MG63 (cell line): ENCODE measurements at regions not wholly inside any gene's neighbourhood (a gene's known extent, or its start where the extent isn't known, plus 50 kb on each side); places are given as distances from the start of the nearest gene placed in this dataset.
"Not testable (repeated sequence)": the region's sequence is repeated elsewhere in the genome, so short reads cannot be mapped to it uniquely, and the experiment has no call there.

Source experiments
- DNase-seq: peaks from one replicate; pipeline ENCODE4 v3.0.0-alpha.2; 2020
- H3K27me3 ChIP-seq: fragments of 250-450 bp; sonication (Bioruptor Pico); 2 replicates; pipeline ENCODE4 v1.5.1; 2020; ENCODE audit warnings: mild to moderate bottlenecking, moderate library complexity
- H3K36me3 ChIP-seq: fragments of 250-450 bp; sonication (Bioruptor Pico); 2 replicates; pipeline ENCODE4 v1.5.1; 2020; ENCODE audit warnings: mild to moderate bottlenecking, moderate library complexity
- H3K4me3 ChIP-seq: fragments of 250-450 bp; sonication (Bioruptor Pico); 2 replicates; pipeline ENCODE4 v1.5.1; 2020; ENCODE audit warnings: mild to moderate bottlenecking, moderate library complexity
- H3K9me3 ChIP-seq: fragments of 250-450 bp; sonication (Bioruptor Pico); 2 replicates; pipeline ENCODE4 v1.5.1; 2020; ENCODE audit warnings: mild to moderate bottlenecking, moderate library complexity

DNA sequence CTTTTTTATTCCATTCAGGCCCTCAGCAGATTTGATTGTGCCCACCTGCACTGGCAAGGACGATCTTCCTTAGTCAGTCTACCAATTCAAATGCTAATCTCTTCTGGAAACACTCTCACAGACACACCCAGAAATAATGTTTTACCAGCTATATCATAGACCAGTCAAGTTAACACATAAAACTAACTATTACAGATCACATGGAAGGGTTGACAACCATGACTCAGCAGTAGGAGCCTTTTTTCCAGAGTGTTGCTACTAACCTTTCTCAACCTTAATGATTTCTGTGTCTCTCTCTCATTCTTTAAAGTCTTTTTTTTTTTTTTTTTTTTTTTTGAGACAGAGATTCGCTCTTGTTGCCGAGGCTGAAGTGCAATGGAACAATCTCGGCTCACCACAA lies 68.7 kb upstream of the KCNK12 start:
- DNase-seq: no peak
- Histone ChIP-seq H3K36me3 (no peaks in the 10 kb centered on the region), H3K4me3 (no peak overlapping the region), H3K27me3 (no peaks in the 10 kb centered on the region), H3K9me3 (no peaks in the 10 kb centered on the region)

DNA sequence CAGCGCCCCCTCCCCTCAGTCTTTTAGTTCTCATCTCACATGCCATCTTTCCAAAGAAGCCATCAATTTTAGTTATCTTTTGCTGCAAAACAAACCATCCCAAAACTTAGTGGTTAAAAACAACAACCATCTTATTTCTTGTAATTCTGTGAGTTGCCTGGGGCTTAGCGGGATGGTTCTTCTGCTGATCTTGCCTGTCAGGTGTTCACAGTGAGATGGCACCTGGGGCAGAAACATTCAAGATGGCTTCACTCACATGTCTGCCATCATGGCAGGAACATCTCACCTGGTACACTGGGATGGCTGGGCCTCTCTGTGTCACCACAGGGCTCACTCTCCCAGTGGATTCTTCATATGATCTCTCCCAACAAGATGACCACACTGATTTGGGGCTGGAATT lies 67.6 kb upstream of the KCNK12 start:
- H3K9me3 ChIP-seq: no peaks in the 10 kb centered on the region
- no peaks in the 10 kb centered on the region for H3K27me3 ChIP-seq
- no peak overlapping the region for H3K4me3 ChIP-seq
- H3K36me3 ChIP-seq: no peaks in the 10 kb centered on the region
- no peak for DNase-seq

DNA sequence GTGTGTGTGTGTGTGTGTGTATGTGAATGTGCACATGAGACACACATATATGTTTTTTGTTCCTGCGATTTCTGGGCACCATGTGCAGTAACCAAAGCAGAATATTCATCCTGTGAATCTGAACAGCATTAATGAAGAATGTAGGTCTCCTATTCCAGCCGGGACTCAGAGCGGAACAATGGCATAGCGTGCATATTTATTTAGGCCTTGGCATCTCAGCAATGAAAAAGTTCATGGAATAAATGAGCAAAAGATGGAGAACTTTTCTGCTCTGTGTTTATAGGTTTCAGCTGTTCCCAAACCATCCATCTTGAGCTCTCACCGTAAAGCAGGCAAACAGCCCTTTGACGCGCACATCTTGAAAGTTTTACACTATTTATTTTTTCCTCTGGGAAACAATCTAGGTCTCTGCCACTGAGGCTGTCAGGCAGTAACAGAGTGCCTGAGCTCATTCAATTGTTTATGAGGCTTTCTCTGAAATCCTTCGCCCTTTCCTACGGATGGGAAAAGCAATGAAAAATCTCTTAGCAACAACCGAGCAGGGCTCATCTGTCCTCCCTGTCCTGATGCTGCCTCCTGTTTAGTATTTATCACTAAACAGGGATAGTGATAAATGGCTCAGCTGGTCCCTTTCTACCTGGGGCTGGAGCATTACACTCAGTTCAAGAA lies 65.9 kb upstream of the KCNK12 start:
- Histone ChIP-seq H3K9me3 (no peaks in the 10 kb centered on the region), H3K36me3 (no peaks in the 10 kb centered on the region), H3K27me3 (no peaks in the 10 kb centered on the region), H3K4me3 (no peak overlapping the region)
- no peak for DNase-seq

DNA sequence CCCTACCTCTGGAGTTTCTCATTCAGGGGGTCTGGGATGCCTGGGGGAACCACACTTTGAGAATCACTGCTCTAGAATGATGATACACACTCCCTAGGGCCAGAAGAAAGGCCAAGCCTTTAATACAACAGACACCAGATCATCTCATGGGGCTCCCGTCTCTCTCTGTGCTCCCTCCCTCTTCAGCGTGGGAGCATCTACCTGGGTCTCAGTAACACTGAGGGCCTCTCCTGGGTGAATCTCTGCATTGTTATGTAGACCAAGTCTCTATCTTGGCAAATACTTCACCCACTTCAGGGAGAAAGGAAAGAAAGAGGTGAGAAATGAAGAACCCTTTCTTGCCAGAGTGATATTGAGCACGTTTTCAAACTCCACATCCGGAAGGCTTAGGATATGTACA lies 65.4 kb upstream of the KCNK12 start:
- no peak for DNase-seq
- no peaks in the 10 kb centered on the region for H3K36me3 ChIP-seq
- H3K9me3 ChIP-seq: no peaks in the 10 kb centered on the region
- no peaks in the 10 kb centered on the region for H3K27me3 ChIP-seq
- no peak overlapping the region for H3K4me3 ChIP-seq

DNA sequence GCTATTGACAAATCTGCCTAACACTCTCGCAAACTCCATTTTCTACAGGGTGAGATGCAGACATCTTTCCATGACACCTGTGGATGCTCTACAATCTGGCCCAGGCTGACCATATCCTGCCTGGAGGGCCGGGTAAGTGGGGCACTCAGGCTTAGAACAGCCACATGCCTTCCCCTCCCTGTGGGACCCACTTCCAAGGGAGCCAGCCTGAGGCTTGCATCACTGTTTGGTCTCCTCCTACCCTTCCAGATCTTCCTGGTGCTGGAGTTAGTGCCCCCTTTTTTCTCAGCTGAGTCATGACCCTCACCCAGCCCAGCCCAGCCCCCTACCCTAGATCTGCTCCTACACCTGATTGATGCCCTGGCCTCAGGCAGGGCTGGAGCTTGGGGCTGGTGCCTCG lies 62.0 kb upstream of the KCNK12 start:
- H3K9me3 ChIP-seq: no peaks in the 10 kb centered on the region
- H3K27me3 ChIP-seq: no peaks in the 10 kb centered on the region
- H3K36me3 ChIP-seq: no peaks in the 10 kb centered on the region
- DNase-seq: no peak
- H3K4me3 ChIP-seq: no peak overlapping the region

DNA sequence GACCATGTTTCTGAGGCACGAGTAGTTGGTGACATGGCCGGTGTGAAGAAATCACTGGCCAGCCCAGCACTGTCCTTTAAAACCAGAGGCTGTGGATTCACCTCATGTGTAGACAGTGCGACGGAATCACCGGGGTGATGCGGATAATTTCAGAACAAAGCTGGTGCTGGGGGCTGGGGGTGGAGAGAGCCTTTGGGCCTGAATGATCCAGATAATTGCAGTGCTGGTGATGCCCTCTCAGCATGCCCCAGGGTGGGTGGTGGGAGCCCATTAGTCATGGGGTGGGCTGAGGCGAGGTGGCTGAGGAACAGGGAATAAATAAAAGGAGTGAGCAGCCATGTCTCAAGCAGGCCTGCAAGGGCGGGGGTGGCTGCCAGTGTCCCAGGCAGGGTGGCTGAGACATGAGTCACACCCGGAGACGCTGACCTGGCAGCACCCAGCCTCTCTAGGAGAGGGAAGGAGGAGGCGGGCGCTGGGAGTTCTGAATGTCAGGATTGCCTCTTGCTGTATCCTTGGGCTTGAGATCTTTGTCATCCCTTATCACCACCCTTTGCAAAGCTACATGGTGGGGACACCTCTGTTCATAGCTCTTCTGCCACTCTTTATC lies 61.1 kb upstream of the KCNK12 start:
- no peaks in the 10 kb centered on the region for H3K9me3 ChIP-seq
- peak; percentile 87 for DNase-seq
- H3K36me3 ChIP-seq: no peaks in the 10 kb centered on the region
- no peaks in the 10 kb centered on the region for H3K27me3 ChIP-seq
- no peak overlapping the region for H3K4me3 ChIP-seq

DNA sequence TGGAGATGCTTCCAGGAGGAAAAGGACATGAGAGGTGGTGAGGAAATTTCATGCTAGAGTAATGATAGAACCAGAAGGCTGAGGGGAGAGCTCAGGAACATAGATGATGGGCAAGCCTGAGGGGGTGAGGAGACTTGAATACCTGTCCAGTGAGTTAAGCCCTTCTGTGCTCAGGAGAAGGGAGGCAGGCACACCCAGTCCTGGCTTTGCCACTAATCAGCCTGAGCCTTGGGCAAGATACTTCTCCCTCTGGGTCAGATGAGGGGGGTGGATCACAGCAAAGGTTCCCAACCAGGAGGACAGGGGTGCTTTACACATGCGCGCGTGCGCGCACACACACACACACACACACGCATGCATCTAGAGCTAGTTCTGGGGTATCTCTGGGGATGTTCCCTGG lies 60.5 kb upstream of the KCNK12 start:
- Histone ChIP-seq H3K27me3 (no peaks in the 10 kb centered on the region), H3K36me3 (no peaks in the 10 kb centered on the region), H3K4me3 (no peak overlapping the region), H3K9me3 (no peaks in the 10 kb centered on the region)
- no peak for DNase-seq

DNA sequence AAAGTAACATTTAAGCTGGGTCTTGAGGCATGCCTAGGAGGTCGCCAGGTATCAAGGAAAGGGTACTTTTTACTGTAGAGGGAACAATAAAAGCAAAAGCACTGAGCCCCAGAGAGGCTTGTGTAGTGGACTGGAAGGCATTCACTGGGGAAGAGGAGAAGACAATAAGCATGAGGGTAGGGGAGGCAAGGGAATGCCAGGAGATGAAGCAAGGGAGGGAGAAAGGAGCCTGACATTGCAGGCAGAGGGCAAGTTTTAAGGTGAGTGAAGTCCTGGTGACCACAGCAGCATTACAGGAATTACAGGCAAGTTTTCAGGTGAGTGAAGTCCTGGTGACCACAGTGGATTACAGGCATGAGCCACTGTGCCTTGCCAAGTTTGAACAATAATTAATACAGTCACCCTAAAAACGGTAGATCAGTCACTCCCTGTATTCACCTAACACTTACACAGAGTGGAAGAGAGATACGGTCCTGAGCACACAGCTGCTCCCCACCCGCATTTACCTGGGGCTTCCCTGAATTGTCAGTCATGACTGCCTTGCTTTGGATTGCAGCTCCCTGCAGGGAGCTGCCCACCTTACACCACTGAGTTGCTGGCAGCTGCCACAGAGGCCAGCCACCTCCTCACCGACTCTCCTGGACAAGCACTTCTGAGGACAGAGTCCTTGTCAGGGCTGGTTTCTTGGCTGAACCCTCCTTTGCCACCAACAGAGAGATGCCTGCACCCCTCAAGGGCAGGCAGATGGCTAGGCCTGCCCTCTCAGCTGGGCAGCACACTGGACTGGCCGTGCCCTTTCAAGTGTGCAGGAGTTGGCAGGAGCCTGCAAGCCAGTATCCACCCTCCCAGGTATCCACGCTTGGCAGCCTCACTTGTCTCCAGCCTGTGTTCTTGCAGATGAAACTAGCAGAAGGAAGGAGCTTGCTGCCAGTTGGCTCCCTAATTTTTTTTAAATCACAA lies 59.0 kb upstream of the KCNK12 start:
- Histone ChIP-seq H3K9me3 (no peaks in the 10 kb centered on the region), H3K36me3 (no peaks in the 10 kb centered on the region), H3K4me3 (no peak overlapping the region), H3K27me3 (peaks cover 3% of the 10 kb centered on the region)
- DNase-seq: no peak

DNA sequence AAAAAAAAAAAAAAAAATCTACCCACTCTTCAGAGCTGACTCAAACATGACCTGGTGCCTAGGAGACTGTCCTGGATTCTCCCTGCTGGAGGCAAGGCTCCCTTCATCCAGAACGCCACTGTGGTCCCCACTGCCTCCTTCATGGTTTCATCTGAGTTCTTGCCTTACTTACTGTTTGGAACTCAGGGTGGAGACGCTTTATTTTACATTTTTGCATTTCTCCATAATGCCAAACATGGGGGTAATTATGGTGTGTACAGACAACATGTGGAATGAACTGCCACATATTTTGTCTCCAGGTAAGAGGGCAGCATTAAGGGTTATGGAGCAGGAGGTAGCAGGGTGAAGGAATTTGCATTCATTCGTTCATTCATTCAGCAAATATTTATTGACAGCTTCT lies 58.1 kb upstream of the KCNK12 start:
- peaks cover 7% of the 10 kb centered on the region for H3K27me3 ChIP-seq
- DNase-seq: no peak
- no peaks in the 10 kb centered on the region for H3K36me3 ChIP-seq
- H3K4me3 ChIP-seq: no peak overlapping the region
- no peaks in the 10 kb centered on the region for H3K9me3 ChIP-seq

DNA sequence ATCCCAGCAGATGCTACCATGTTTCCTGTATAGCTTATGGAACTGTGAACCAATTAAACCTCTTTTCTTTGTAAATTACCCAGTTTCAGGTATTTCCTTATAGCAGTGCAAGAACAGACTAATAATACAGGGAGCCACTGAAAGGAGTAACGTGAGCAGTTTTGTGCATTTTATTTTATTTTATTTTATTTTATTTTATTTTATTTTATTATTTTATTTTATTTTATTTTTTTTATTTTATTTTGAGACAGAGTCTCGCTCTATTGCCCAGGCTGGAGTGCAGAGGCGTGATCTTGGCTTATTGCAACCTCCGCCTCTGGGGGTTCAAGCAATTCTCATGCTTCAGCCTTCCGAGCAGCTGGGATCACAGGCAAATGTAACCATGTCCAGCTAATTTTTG lies 55.9 kb upstream of the KCNK12 start:
- no peaks in the 10 kb centered on the region for H3K36me3 ChIP-seq
- DNase-seq: no peak
- H3K4me3 ChIP-seq: no peak overlapping the region
- H3K27me3 ChIP-seq: peaks cover 9% of the 10 kb centered on the region
- H3K9me3 ChIP-seq: no peaks in the 10 kb centered on the region

DNA sequence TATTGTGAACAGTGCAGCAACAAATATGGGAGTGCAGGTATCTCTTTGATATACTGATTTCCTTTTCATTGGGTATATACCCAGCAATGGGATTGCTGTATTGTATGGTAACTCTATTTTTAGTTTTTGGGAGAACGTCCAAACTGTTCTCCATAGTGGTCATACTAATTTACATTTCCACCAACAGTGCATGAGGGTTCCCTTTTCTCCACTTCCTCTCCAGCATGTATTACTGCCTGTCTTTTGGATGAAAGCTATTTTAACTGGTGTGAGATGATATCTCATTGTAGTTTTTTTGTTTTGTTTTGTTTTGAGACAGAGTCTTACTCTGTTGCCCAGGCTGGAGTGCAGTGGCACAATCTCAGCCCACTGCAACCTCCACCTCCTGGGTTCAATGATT lies 52.4 kb upstream of the KCNK12 start:
- H3K36me3 ChIP-seq, H3K27me3 ChIP-seq, DNase-seq, H3K4me3 ChIP-seq, H3K9me3 ChIP-seq: not testable (repeated sequence)

DNA sequence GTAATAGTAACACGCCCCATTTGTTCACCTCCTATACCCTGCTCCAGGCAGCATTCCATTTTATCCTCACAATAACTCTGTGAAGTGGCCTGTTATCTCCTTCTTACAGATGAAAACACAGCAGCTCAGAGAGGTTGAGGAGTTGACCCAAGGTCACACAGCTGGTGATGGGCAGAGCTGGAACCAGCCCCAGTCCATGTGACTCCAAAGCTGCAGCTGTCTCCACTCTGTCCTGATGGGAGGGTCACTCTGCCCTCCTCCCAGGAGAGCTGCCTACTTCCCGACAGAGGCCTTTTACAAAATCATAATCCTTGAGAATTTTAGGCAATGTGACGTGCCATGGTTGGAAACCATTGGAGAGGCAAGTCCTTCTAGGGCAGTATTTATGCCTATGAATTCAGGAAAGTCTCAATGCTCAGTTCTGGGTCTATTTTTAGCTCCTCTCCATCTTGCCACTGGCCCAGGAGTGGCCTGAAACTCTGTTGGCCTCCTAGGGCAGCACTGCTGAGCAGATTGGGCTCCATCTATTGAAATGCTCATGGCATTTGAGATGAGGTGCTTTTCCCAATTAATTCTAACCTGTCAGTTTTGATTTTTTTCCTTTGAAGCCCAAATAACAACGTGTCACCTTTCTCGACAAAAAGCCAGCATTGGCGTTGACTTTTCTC lies 50.1 kb upstream of the KCNK12 start:
- Histone ChIP-seq H3K27me3 (peaks cover 9% of the 10 kb centered on the region), H3K4me3 (no peak overlapping the region), H3K36me3 (no peaks in the 10 kb centered on the region), H3K9me3 (no peaks in the 10 kb centered on the region)
- DNase-seq: no peak
